SK-N-SH treated with all-trans-retinoic acid at 6 μM for 48 hours (cell line): ENCODE measurements at regions not wholly inside any gene's neighbourhood (a gene's known extent, or its start where the extent isn't known, plus 50 kb on each side); places are given as distances from the start of the nearest gene placed in this dataset.

ENCODE experiments used
- ATAC-seq: fragments of 200-7000 bp; cut with Tn5 transposase; 3 replicates; pipeline ENCODE4 v1.9.1; 2020; ENCODE audit warnings: mild to moderate bottlenecking, moderate library complexity
- ARNTL ChIP-seq: fragments of 450-650 bp; formaldehyde crosslinking; IDR thresholded peaks from 2 replicates; pipeline ENCODE4 v1.5.0; 2020; ENCODE audit warnings: low read depth, mild to moderate bottlenecking, moderate library complexity, borderline replicate concordance
- BACH2 ChIP-seq: fragments of 250-450 bp; sonication (Bioruptor Pico); IDR thresholded peaks from 2 replicates; pipeline ENCODE4 v1.9.0; 2021; ENCODE audit warnings: mild to moderate bottlenecking, borderline replicate concordance
- CSDC2 ChIP-seq: fragments of 250-450 bp; sonication (Bioruptor Pico); IDR thresholded peaks from 2 replicates; pipeline ENCODE4 v1.5.0; 2020; ENCODE audit warnings: mild to moderate bottlenecking, moderate library complexity
- CSRNP3 ChIP-seq: fragments of 250-450 bp; sonication (Bioruptor Pico); IDR thresholded peaks from 2 replicates; pipeline ENCODE4 v1.5.1; 2021; ENCODE audit warnings: mild to moderate bottlenecking, moderate library complexity
- ESRRG ChIP-seq: fragments of 250-450 bp; sonication (Bioruptor Pico); IDR thresholded peaks from 2 replicates; pipeline ENCODE4 v1.6.1; 2021; ENCODE audit warnings: mild to moderate bottlenecking
- GLIS3 ChIP-seq: fragments of 250-450 bp; sonication (Bioruptor Pico); IDR thresholded peaks from 2 replicates; pipeline ENCODE4 v1.5.0; 2020; ENCODE audit warnings: mild to moderate bottlenecking, moderate library complexity
- ISL1 ChIP-seq: fragments of 250-450 bp; sonication (Bioruptor Pico); IDR thresholded peaks from 2 replicates; pipeline ENCODE4 v2.1.2; 2022; ENCODE audit warnings: mild to moderate bottlenecking, moderate library complexity
- OSR1 ChIP-seq: fragments of 250-450 bp; sonication (Bioruptor Pico); IDR thresholded peaks from 2 replicates; pipeline ENCODE4 v1.8.0; 2022; ENCODE audit warnings: moderate library complexity, mild to moderate bottlenecking, inconsistent platforms
- RARB ChIP-seq: fragments of 250-450 bp; sonication (Bioruptor Pico); IDR thresholded peaks from 2 replicates; pipeline ENCODE4 v1.8.0; 2021; ENCODE audit warnings: mild to moderate bottlenecking, moderate library complexity
- SNAI2 ChIP-seq: fragments of 250-450 bp; sonication (Bioruptor Pico); IDR thresholded peaks from 2 replicates; pipeline ENCODE4 v1.5.0; 2020; ENCODE audit warnings: mild to moderate bottlenecking, moderate library complexity
- TCF4 ChIP-seq: fragments of 250-450 bp; sonication (Bioruptor Pico); IDR thresholded peaks from 2 replicates; pipeline ENCODE4 v1.8.0; 2021; ENCODE audit warnings: mild to moderate bottlenecking, moderate library complexity, borderline replicate concordance
- TOX ChIP-seq: fragments of 250-450 bp; sonication (Bioruptor Pico); IDR thresholded peaks from 2 replicates; pipeline ENCODE4 v1.8.0; 2021; ENCODE audit warnings: mild to moderate bottlenecking, moderate library complexity, borderline replicate concordance
- TSHZ2 ChIP-seq: fragments of 250-450 bp; sonication (Bioruptor Pico); IDR thresholded peaks from 2 replicates; pipeline ENCODE4 v1.5.0; 2020; ENCODE audit warnings: mild to moderate bottlenecking, moderate library complexity
- ZC3H10 ChIP-seq: fragments of 250-450 bp; sonication (Bioruptor Pico); IDR thresholded peaks from 2 replicates; pipeline ENCODE4 v1.5.1; 2021; ENCODE audit warnings: mild to moderate bottlenecking, moderate library complexity
- ZFP30 ChIP-seq: fragments of 450-650 bp; formaldehyde crosslinking; IDR thresholded peaks from 2 replicates; pipeline ENCODE4 v1.5.0; 2022; ENCODE audit warnings: mild to moderate bottlenecking, moderate library complexity
- ZNF565 ChIP-seq: fragments of 450-650 bp; formaldehyde crosslinking; conservative IDR thresholded peaks from 2 replicates; pipeline ENCODE4 v1.5.0; 2020; ENCODE audit warnings: low read depth, mild to moderate bottlenecking, moderate library complexity
- ZNF8 ChIP-seq: fragments of 450-650 bp; formaldehyde crosslinking; IDR thresholded peaks from 2 replicates; pipeline ENCODE4 v1.5.0; 2020; ENCODE audit warnings: mild to moderate bottlenecking, moderate library complexity
- TF ChIP-seq, protein P1 (sequence below): fragments of 250-450 bp; sonication (Bioruptor Pico); IDR thresholded peaks from 2 replicates; pipeline ENCODE4 v1.8.0; 2021; ENCODE audit warnings: low read depth, mild to moderate bottlenecking, moderate library complexity, borderline replicate concordance
- TF ChIP-seq, protein P2 (sequence below): fragments of 250-450 bp; sonication (Bioruptor Pico); IDR thresholded peaks from 2 replicates; pipeline ENCODE4 v1.8.0; 2020; ENCODE audit warnings: mild to moderate bottlenecking, moderate library complexity, borderline replicate concordance
- TF ChIP-seq, protein P3 (sequence below): fragments of 250-450 bp; sonication (Bioruptor Pico); IDR thresholded peaks from 2 replicates; pipeline ENCODE4 v1.5.1; 2020; ENCODE audit warnings: low read depth, mild to moderate bottlenecking, moderate library complexity

- ATAC-seq: peak; percentile 63
- TF ChIP-seq OSR1 (CRISPR knock-in tag) (no peak), SNAI2 (CRISPR knock-in tag) (no peak), TOX (CRISPR knock-in tag) (no peak), ZC3H10 (no peak), ARNTL (CRISPR knock-in tag) (no peak), GLIS3 (no peak), ZFP30 (no peak), ISL1 (CRISPR knock-in tag) (no peak), TCF4 (no peak), RARB (no peak), CSRNP3 (CRISPR knock-in tag) (no peak)
- TF ChIP-seq, protein P1, sequence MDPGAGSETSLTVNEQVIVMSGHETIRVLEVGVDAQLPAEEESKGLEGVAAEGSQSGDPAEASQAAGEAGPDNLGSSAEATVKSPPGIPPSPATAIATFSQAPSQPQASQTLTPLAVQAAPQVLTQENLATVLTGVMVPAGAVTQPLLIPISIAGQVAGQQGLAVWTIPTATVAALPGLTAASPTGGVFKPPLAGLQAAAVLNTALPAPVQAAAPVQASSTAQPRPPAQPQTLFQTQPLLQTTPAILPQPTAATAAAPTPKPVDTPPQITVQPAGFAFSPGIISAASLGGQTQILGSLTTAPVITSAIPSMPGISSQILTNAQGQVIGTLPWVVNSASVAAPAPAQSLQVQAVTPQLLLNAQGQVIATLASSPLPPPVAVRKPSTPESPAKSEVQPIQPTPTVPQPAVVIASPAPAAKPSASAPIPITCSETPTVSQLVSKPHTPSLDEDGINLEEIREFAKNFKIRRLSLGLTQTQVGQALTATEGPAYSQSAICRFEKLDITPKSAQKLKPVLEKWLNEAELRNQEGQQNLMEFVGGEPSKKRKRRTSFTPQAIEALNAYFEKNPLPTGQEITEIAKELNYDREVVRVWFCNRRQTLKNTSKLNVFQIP: no peak
- TF ChIP-seq, protein P2, sequence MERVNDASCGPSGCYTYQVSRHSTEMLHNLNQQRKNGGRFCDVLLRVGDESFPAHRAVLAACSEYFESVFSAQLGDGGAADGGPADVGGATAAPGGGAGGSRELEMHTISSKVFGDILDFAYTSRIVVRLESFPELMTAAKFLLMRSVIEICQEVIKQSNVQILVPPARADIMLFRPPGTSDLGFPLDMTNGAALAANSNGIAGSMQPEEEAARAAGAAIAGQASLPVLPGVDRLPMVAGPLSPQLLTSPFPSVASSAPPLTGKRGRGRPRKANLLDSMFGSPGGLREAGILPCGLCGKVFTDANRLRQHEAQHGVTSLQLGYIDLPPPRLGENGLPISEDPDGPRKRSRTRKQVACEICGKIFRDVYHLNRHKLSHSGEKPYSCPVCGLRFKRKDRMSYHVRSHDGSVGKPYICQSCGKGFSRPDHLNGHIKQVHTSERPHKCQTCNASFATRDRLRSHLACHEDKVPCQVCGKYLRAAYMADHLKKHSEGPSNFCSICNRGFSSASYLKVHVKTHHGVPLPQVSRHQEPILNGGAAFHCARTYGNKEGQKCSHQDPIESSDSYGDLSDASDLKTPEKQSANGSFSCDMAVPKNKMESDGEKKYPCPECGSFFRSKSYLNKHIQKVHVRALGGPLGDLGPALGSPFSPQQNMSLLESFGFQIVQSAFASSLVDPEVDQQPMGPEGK (CRISPR knock-in tag): no peak
Observed at GRCh38 chr1:209266590-209267205, 316.8 kb upstream of the CAMK1G start.

GRCh38 chr1:209267968-209268367 is 315.5 kb upstream of the CAMK1G start:
- TF ChIP-seq TOX (CRISPR knock-in tag) (no peak), ARNTL (CRISPR knock-in tag) (no peak), TSHZ2 (CRISPR knock-in tag) (no peak), SNAI2 (CRISPR knock-in tag) (no peak), ZC3H10 (no peak), TCF4 (no peak), ISL1 (CRISPR knock-in tag) (no peak), OSR1 (CRISPR knock-in tag) (no peak), CSRNP3 (CRISPR knock-in tag) (no peak), CSDC2 (CRISPR knock-in tag) (no peak), ZNF565 (CRISPR knock-in tag) (no peak), ESRRG (CRISPR knock-in tag) (no peak), ZNF8 (CRISPR knock-in tag) (no peak), BACH2 (no peak)
- TF ChIP-seq, protein P2 (CRISPR knock-in tag): no peak
- TF ChIP-seq, protein P3, sequence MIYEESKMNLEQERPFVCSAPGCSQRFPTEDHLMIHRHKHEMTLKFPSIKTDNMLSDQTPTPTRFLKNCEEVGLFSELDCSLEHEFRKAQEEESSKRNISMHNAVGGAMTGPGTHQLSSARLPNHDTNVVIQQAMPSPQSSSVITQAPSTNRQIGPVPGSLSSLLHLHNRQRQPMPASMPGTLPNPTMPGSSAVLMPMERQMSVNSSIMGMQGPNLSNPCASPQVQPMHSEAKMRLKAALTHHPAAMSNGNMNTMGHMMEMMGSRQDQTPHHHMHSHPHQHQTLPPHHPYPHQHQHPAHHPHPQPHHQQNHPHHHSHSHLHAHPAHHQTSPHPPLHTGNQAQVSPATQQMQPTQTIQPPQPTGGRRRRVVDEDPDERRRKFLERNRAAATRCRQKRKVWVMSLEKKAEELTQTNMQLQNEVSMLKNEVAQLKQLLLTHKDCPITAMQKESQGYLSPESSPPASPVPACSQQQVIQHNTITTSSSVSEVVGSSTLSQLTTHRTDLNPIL (CRISPR knock-in tag): no peak
- TF ChIP-seq, all 23 proteins: peak for 0

More at GRCh38 chr1:209267968-209268367, 315.5 kb upstream of the CAMK1G start:
- no peak for ATAC-seq
